ENCODE measurements at regions not wholly inside any gene's neighbourhood (a gene's known extent, or its start where the extent isn't known, plus 50 kb on each side); places are given as distances from the start of the nearest gene placed in this dataset.

GRCh38 chr13:111867657-111868056 lies 199.3 kb upstream of the SOX1 start:
- Mint-ChIP-seq H3K27ac (no peak overlapping the region), H3K27me3 (peaks cover 2% of the 10 kb centered on the region), H3K9me3 (peaks cover 13% of the 10 kb centered on the region), H3K36me3 (ENCODE audit: low read depth) (no peaks in the 10 kb centered on the region), H3K4me3 (no peak overlapping the region), H3K4me1 (no peaks in the 10 kb centered on the region)
- ChIA-PET POLR2A (no interaction called here), CTCF (no interaction called here)
- DNase-seq (no peak), ATAC-seq (ENCODE audit: low read depth) (no peak)
- no peak for TF ChIP-seq CTCF (IDR thresholded peaks at IDR 0.05)
- intact Hi-C loops (cut with micrococcal nuclease), result no loop called here

- ATAC-seq (ENCODE audit: low read depth) (no peak), DNase-seq (no peak)
- ChIA-PET POLR2A (no interaction called here), CTCF (no interaction called here)
- no peaks in the 10 kb centered on the region for H3K4me1 Mint-ChIP-seq
- no peak overlapping the region for H3K4me3 Mint-ChIP-seq
- peaks cover 2% of the 10 kb centered on the region for H3K27me3 Mint-ChIP-seq
- intact Hi-C loops (cut with micrococcal nuclease), result no loop called here
- no peaks in the 10 kb centered on the region for H3K36me3 Mint-ChIP-seq (ENCODE audit: low read depth)
- H3K27ac Mint-ChIP-seq, result no peak overlapping the region
- no peak for TF ChIP-seq CTCF (IDR thresholded peaks at IDR 0.05)
- H3K9me3 Mint-ChIP-seq, result peaks cover 13% of the 10 kb centered on the region
These were observed 198.2 kb upstream of the SOX1 start for GRCh38 chr13:111868716-111869115.

GRCh38 chr13:111872475-111873150 lies 194.3 kb upstream of the SOX1 start:
- no peak for TF ChIP-seq CTCF (IDR thresholded peaks at IDR 0.05)
- intact Hi-C loops (cut with micrococcal nuclease), result no loop called here
- Mint-ChIP-seq H3K4me1 (no peaks in the 10 kb centered on the region), H3K27ac (no peak overlapping the region), H3K36me3 (ENCODE audit: low read depth) (no peaks in the 10 kb centered on the region), H3K27me3 (peaks cover 5% of the 10 kb centered on the region), H3K9me3 (peaks cover 8% of the 10 kb centered on the region), H3K4me3 (no peak overlapping the region)
- POLR2A ChIA-PET, result no interaction called here
- CTCF ChIA-PET, result no interaction called here
- ATAC-seq (ENCODE audit: low read depth) (no peak), DNase-seq (no peak)

- Mint-ChIP-seq H3K9me3 (peaks cover 2% of the 10 kb centered on the region), H3K27me3 (peaks cover 5% of the 10 kb centered on the region), H3K27ac (no peak overlapping the region), H3K4me1 (no peaks in the 10 kb centered on the region), H3K36me3 (ENCODE audit: low read depth) (no peaks in the 10 kb centered on the region), H3K4me3 (no peak overlapping the region)
- ChIA-PET POLR2A (no interaction called here), CTCF (no interaction called here)
- ATAC-seq (ENCODE audit: low read depth) (no peak), DNase-seq (no peak)
- no peak for TF ChIP-seq CTCF (IDR thresholded peaks at IDR 0.05)
- intact Hi-C loops (cut with micrococcal nuclease), result no loop called here
These were observed 193.2 kb upstream of the SOX1 start for GRCh38 chr13:111873676-111874178.

GRCh38 chr13:111874981-111875380 lies 192.0 kb upstream of the SOX1 start:
- Mint-ChIP-seq H3K9me3 (peaks cover 2% of the 10 kb centered on the region), H3K27ac (no peak overlapping the region), H3K27me3 (peaks cover 5% of the 10 kb centered on the region), H3K4me3 (no peak overlapping the region), H3K36me3 (ENCODE audit: low read depth) (no peaks in the 10 kb centered on the region), H3K4me1 (no peaks in the 10 kb centered on the region)
- no peak for TF ChIP-seq CTCF (IDR thresholded peaks at IDR 0.05)
- intact Hi-C loops (cut with micrococcal nuclease), result no loop called here
- ChIA-PET POLR2A (no interaction called here), CTCF (no interaction called here)
- no peak for DNase-seq
- no peak for ATAC-seq (ENCODE audit: low read depth)
